Adrenal gland (tissue), 9 donors: ENCODE measurements at regions not wholly inside any gene's neighbourhood (a gene's known extent, or its start where the extent isn't known, plus 50 kb on each side); places are given as distances from the start of the nearest gene placed in this dataset.
"Not testable (repeated sequence)": the region's sequence is repeated elsewhere in the genome, so short reads cannot be mapped to it uniquely, and the experiment has no call there.

Experiments used
- DNase-seq, 7 donors: peaks; one replicate each; pipeline ENCODE4 v3.0.0-alpha.2; 2019 to 2020
- H3K27ac ChIP-seq, 5 donors: fragments of 200-600 bp; sonication (generic) in 4 of 5; 1 replicate in 3 of 5; 2 replicates in 2 of 5; pipeline versions ENCODE4 v1.5.1 to v1.8.0; 2016 to 2020; ENCODE audit warnings: mild to moderate bottlenecking in 1 of 5
- H3K27me3 ChIP-seq: fragments of 200-600 bp; 2 replicates; pipeline ENCODE4 v1.8.0; 2021
- H3K36me3 ChIP-seq, 2 donors: fragments of 200-600 bp; replicated peaks in 1 of 2; 1 replicate in 1 of 2; 2 replicates in 1 of 2; pipeline versions ENCODE4 v1.5.1 to v1.8.0; 2018 to 2022
- H3K4me1 ChIP-seq, 2 donors: fragments of 200-600 bp; replicated peaks in 1 of 2; 1 replicate in 1 of 2; 2 replicates in 1 of 2; pipeline versions ENCODE4 v1.5.1 to v1.8.0; 2018 to 2021
- H3K4me3 ChIP-seq, 4 donors: fragments of 200-600 bp; sonication (generic) in 3 of 4; one replicate each; pipeline ENCODE4 v1.5.1; 2016 to 2018
- H3K9me3 ChIP-seq, 3 donors: fragments of 200-600 bp; sonication (generic) in 1 of 3; replicated peaks in 1 of 3; 1 replicate in 2 of 3; 2 replicates in 1 of 3; pipeline versions ENCODE4 v1.5.1 to v1.8.0; 2016 to 2021
- CTCF ChIP-seq, 6 experiments: fragments of 450-650 bp in 4 of 6; fragments of 200-600 bp in 2 of 6; sonication (generic) in 1 of 6; IDR thresholded peaks; 1 replicate in 5 of 6; 2 replicates in 1 of 6; pipeline versions ENCODE4 v1.5.1 to v1.8.0; 2016 to 2021; ENCODE audit warnings: antibody characterized with exemption in 6 of 6, mild to moderate bottlenecking in 2 of 6, moderate library complexity in 1 of 6
- POLR2A ChIP-seq, 2 donors: fragments of 450-650 bp; IDR thresholded peaks; one replicate each; pipeline ENCODE4 v1.6.1; 2017; ENCODE audit warnings: antibody characterized with exemption in 2 of 2, mild to moderate bottlenecking in 2 of 2, moderate library complexity in 1 of 2
- WGBS, 4 donors: extraction: QIAGEN DNeasy Blood & Tissue Kit in 2 of 4; methylation state at CpG; one replicate each; pipeline versions ENCODE4 v1.1.5 to v1.1.7; 2013 to 2017; 5-methylcytosine and 5-hydroxymethylcytosine counted together
- intact Hi-C, 2 donors: fragments of 100-400 bp; cut with DNase I; formaldehyde crosslinking; loops; one replicate each; pipeline versions ENCODE4 v1.14.1 to v1.15.0; 2022 to 2023
- donor health status: healthy with polysubstance abuse.
- donor health status: Bipolar disorder and iron deficiency.
- donor health status: DM: yes; HTN: yes; CAD: no.
- donor health status: DM: no; HTN: no; CAD: no.
- donor health status: DM: no; HTN: no; CAD: no.

GRCh38 chr11:11207428-11207827, 145.6 kb downstream of the CSNK2A3 start:
- 63 to 76% (median 67%) methylated on average over 3 of the region's 3 CpGs for WGBS, 4 donors
- H3K27me3 ChIP-seq = no peaks in the 10 kb centered on the region
- no peaks in the 10 kb centered on the region for H3K9me3 ChIP-seq
- no peaks in the 10 kb centered on the region for H3K36me3 ChIP-seq
- no peak for TF ChIP-seq POLR2A (IDR thresholded peaks at IDR 0.05)
- no peak for TF ChIP-seq CTCF (IDR thresholded peaks at IDR 0.05)
- H3K4me1 ChIP-seq = no peaks in the 10 kb centered on the region
- H3K27ac ChIP-seq = no peak overlapping the region
- no peak overlapping the region for H3K4me3 ChIP-seq
- DNase-seq = no peak
- intact Hi-C loops = no loop called here

GRCh38 chr11:11206484-11206883, 146.6 kb downstream of the CSNK2A3 start:
- TF ChIP-seq CTCF (IDR thresholded peaks at IDR 0.05) (no peak), POLR2A (IDR thresholded peaks at IDR 0.05) (no peak)
- Histone ChIP-seq H3K27ac (no peak overlapping the region), H3K4me3 (no peak overlapping the region), H3K36me3 (no peaks in the 10 kb centered on the region), H3K9me3 (no peaks in the 10 kb centered on the region), H3K27me3 (no peaks in the 10 kb centered on the region), H3K4me1 (no peaks in the 10 kb centered on the region)
- intact Hi-C loops = no loop called here
- DNase-seq = no peak
- WGBS, 4 donors = 70 to 79% (median 75%) methylated on average over 7 of the region's 7 CpGs

- Histone ChIP-seq H3K9me3 (no peaks in the 10 kb centered on the region), H3K4me1 (no peaks in the 10 kb centered on the region), H3K4me3 (no peak overlapping the region), H3K27ac (no peak overlapping the region), H3K27me3 (no peaks in the 10 kb centered on the region), H3K36me3 (no peaks in the 10 kb centered on the region)
- TF ChIP-seq POLR2A (IDR thresholded peaks at IDR 0.05) (no peak), CTCF (IDR thresholded peaks at IDR 0.05) (no peak)
- no peak for DNase-seq
- 77 to 84% (median 81%) methylated on average over 2 of the region's 2 CpGs for WGBS, 4 donors
- intact Hi-C loops = no loop called here
These were observed 150.2 kb downstream of the CSNK2A3 start for GRCh38 chr11:11202885-11203284.

GRCh38 chr11:11201302-11201701, 151.7 kb downstream of the CSNK2A3 start:
- H3K9me3 ChIP-seq, H3K36me3 ChIP-seq, intact Hi-C loops, H3K4me3 ChIP-seq, H3K27ac ChIP-seq, DNase-seq, H3K27me3 ChIP-seq, H3K4me1 ChIP-seq: not testable (repeated sequence)
- WGBS, 4 donors = 68 to 78% (median 72%) methylated on average over 4 of the region's 4 CpGs

- H3K27ac ChIP-seq = no peak overlapping the region
- intact Hi-C loops = no loop called here
- WGBS, 4 donors = 61 to 77% (median 68%) methylated on average over 3 of the region's 3 CpGs
These were observed 160.5 kb downstream of the CSNK2A3 start for GRCh38 chr11:11192541-11192940.

More at GRCh38 chr11:11192541-11192940, 160.5 kb downstream of the CSNK2A3 start:
- no peaks in the 10 kb centered on the region for H3K27me3 ChIP-seq
- no peak overlapping the region for H3K4me3 ChIP-seq
- peaks cover 0 to 5% (median 0%) of the 10 kb centered on the region in 3 donors for H3K9me3 ChIP-seq
- no peaks in the 10 kb centered on the region for H3K36me3 ChIP-seq
- TF ChIP-seq CTCF (IDR thresholded peaks at IDR 0.05) (no peak), POLR2A (IDR thresholded peaks at IDR 0.05) (no peak)
- no peaks in the 10 kb centered on the region for H3K4me1 ChIP-seq
- DNase-seq = no peak
